ENCODE measurements at regions not wholly inside any gene's neighbourhood (a gene's known extent, or its start where the extent isn't known, plus 50 kb on each side); places are given as distances from the start of the nearest gene placed in this dataset.

DNA sequence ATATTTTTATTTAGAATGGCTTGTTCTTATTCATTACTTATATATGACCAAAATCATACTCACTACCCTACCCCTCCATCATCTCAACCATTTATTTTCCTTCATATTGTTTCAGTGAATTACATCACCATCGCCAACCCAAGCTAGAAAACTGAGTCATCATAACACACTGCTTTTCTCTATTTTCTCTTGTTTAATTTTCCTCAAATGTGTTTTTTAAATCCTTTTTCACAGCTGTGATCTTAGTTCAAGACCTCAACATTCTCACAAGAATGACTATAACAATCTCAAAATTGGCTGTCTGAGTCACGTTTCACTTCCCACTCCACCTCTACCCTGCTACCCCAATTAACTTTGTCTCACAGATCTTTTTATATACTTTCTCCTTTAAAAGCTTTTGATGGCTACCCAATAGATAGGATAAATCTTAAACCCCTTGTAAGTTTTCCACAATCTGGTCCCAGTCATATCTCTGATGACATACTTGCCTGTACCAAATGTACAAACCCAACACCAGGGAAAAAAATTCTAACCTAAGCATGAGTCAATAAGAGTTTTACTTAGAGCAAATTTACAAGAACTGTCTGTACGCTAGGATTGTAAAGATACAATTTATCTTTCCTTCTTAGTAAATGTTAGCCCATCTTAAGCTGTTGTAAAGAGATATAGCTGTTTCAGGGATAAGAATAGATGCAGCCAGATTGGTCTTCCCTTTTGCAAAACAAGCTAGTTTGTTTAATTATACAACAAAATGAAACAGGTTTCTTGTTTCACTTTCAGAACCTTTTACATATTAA lies 635.1 kb upstream of the SLC39A10 start:
- H3K27ac Mint-ChIP-seq, result no peak overlapping the region
- H3K4me3 Mint-ChIP-seq, result no peak overlapping the region
- no peaks in the 10 kb centered on the region for H3K36me3 Mint-ChIP-seq (ENCODE audit: low read depth)
- no peaks in the 10 kb centered on the region for H3K9me3 Mint-ChIP-seq
- H3K4me1 Mint-ChIP-seq, result peaks cover 3% of the 10 kb centered on the region
- no peaks in the 10 kb centered on the region for H3K27me3 Mint-ChIP-seq (ENCODE audit: low read depth)
- TF ChIP-seq, protein P1, sequence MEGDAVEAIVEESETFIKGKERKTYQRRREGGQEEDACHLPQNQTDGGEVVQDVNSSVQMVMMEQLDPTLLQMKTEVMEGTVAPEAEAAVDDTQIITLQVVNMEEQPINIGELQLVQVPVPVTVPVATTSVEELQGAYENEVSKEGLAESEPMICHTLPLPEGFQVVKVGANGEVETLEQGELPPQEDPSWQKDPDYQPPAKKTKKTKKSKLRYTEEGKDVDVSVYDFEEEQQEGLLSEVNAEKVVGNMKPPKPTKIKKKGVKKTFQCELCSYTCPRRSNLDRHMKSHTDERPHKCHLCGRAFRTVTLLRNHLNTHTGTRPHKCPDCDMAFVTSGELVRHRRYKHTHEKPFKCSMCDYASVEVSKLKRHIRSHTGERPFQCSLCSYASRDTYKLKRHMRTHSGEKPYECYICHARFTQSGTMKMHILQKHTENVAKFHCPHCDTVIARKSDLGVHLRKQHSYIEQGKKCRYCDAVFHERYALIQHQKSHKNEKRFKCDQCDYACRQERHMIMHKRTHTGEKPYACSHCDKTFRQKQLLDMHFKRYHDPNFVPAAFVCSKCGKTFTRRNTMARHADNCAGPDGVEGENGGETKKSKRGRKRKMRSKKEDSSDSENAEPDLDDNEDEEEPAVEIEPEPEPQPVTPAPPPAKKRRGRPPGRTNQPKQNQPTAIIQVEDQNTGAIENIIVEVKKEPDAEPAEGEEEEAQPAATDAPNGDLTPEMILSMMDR (IDR thresholded peaks at IDR 0.05; ENCODE audit: unreplicated experiment in 3 of 3), result no peak

DNA sequence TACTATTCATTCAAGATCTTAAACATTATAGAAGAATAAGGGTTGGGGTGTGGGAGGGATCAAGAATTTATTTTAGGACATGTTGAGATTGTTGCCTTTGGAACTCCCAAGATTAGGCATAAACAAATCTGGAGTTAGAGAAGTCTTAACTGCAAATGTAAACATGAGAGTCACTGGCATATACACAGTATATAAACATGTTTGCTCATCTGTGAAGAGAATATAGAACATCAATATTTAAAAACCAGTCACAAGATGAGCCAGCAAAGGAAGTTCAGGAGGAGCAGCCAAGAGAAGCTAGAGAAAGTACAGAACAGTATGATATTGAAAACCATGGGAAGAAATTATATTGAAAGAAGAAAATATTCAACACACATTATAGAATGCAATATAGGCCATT lies 638.6 kb upstream of the SLC39A10 start:
- TF ChIP-seq, protein P1 (IDR thresholded peaks at IDR 0.05; ENCODE audit: unreplicated experiment in 3 of 3), result no peak
- Mint-ChIP-seq H3K27ac (no peak overlapping the region), H3K4me3 (no peak overlapping the region), H3K36me3 (ENCODE audit: low read depth) (no peaks in the 10 kb centered on the region), H3K9me3 (no peaks in the 10 kb centered on the region), H3K27me3 (ENCODE audit: low read depth) (no peaks in the 10 kb centered on the region), H3K4me1 (peaks cover 3% of the 10 kb centered on the region)

DNA sequence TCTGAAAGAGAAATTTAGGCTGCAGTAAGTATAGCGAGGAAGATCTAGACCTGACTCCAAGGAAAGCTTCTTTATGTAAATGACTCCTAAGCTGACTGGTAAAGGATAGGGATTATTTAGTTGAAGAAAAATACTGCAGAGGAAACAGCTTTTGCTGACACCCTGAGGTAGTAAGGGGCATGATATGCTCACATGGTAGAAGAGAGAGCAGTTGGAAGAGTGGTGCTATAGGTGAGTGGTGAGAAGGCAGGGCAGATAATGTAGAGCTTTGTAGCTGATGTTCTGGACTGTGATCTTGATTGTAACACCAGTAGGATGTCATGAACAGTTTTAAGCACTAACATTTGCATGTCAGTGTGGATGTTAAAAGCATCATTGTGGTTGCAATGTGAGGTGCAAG lies 639.1 kb upstream of the SLC39A10 start:
- TF ChIP-seq, protein P1 (IDR thresholded peaks at IDR 0.05; ENCODE audit: unreplicated experiment in 3 of 3), result no peak
- Mint-ChIP-seq H3K4me1 (peaks cover 3% of the 10 kb centered on the region), H3K36me3 (ENCODE audit: low read depth) (no peaks in the 10 kb centered on the region), H3K4me3 (no peak overlapping the region), H3K27me3 (ENCODE audit: low read depth) (no peaks in the 10 kb centered on the region), H3K27ac (peak overlapping the region in 1 of 3 experiments; percentile 12), H3K9me3 (no peaks in the 10 kb centered on the region)

DNA sequence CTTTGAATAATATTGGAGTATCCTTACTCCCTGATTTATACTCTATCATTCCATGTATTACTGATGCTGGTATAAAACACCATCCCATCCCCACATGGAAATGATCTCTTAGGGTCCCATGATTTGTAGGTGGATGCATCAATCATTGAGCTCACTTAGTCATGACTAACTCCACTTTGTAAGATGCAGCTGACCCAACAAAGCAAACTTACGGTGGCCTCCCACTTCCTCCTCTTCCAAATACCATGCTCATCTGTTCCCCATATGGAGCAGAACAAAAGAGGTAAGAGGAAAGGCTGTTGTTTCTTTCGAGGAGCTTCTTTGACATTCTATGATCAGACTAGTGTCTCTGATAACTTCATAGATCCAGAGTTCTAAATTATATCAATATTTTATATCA lies 640.2 kb upstream of the SLC39A10 start:
- no peaks in the 10 kb centered on the region for H3K9me3 Mint-ChIP-seq
- H3K27me3 Mint-ChIP-seq (ENCODE audit: low read depth), result no peaks in the 10 kb centered on the region
- H3K4me1 Mint-ChIP-seq, result peaks cover 3% of the 10 kb centered on the region
- no peaks in the 10 kb centered on the region for H3K36me3 Mint-ChIP-seq (ENCODE audit: low read depth)
- TF ChIP-seq, protein P1 (IDR thresholded peaks at IDR 0.05; ENCODE audit: unreplicated experiment in 3 of 3), result no peak
- H3K27ac Mint-ChIP-seq, result no peak overlapping the region
- H3K4me3 Mint-ChIP-seq, result no peak overlapping the region

DNA sequence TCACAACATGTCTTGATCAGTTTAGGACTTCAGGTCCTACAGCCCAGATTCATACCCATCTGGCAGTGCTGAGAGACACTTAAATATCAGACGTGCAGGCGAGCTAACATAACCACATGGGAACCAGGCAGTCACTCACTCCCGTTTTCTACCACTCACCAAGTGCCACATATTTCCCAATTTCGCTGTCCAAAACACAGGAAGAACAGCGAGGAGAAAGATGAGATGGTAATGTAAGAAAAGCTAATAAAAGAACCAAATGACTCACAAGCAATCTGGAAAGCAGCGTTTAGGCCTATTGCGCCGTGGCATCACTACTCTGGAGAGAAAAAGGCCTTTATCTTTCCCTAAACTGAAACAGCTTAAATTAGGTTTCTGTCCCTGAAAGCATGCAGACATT lies 647.8 kb upstream of the SLC39A10 start:
- Mint-ChIP-seq H3K36me3 (ENCODE audit: low read depth) (no peaks in the 10 kb centered on the region), H3K4me3 (no peak overlapping the region), H3K27me3 (ENCODE audit: low read depth) (no peaks in the 10 kb centered on the region), H3K27ac (no peak overlapping the region), H3K4me1 (peaks cover 15% of the 10 kb centered on the region), H3K9me3 (no peaks in the 10 kb centered on the region)
- TF ChIP-seq, protein P1 (IDR thresholded peaks at IDR 0.05; ENCODE audit: unreplicated experiment in 3 of 3), result no peak

DNA sequence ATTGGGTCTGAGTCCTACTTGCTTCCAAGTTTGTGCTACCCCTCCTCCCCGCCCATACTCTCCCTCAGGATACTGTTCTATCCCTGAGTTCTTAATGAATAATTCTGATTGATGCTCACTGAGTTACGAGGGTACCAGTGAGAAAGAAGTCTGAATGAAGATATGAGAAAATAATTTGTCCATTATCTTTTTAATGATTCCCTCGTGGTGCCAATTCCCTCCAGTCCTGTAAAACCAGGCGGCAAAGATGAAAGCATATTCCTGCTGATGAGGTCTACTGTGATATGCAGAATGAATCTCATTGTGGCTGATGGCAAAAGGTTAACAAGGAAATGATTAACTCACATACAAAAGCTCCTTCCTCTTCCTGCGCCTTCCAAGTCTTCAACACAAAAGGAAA lies 650.2 kb upstream of the SLC39A10 start:
- no peaks in the 10 kb centered on the region for H3K36me3 Mint-ChIP-seq (ENCODE audit: low read depth)
- H3K9me3 Mint-ChIP-seq, result no peaks in the 10 kb centered on the region
- peaks cover 28% of the 10 kb centered on the region for H3K4me1 Mint-ChIP-seq
- TF ChIP-seq, protein P1 (IDR thresholded peaks at IDR 0.05; ENCODE audit: unreplicated experiment in 3 of 3), result no peak
- no peak overlapping the region for H3K27ac Mint-ChIP-seq
- H3K27me3 Mint-ChIP-seq (ENCODE audit: low read depth), result no peaks in the 10 kb centered on the region
- H3K4me3 Mint-ChIP-seq, result no peak overlapping the region
